Keratinocyte (primary cell): ENCODE measurements at regions not wholly inside any gene's neighbourhood (a gene's known extent, or its start where the extent isn't known, plus 50 kb on each side); places are given as distances from the start of the nearest gene placed in this dataset.

Experiments used
- EZH2 ChIP-seq: IDR thresholded peaks from one replicate; pipeline ENCODE4 v1.6.1; 2012; ENCODE audit warnings: inconsistent platforms, mild to moderate bottlenecking, low read length, moderate library complexity
- TF ChIP-seq, protein P1 (sequence below), 3 experiments: IDR thresholded peaks in 1 of 3; conservative IDR thresholded peaks in 1 of 3; optimal IDR thresholded peaks in 1 of 3; 2 replicates in 2 of 3; 3 replicates in 1 of 3; pipeline versions ENCODE3 to v1.5.1; 2011; ENCODE audit warnings: low read length in 3 of 3, mild to moderate bottlenecking in 3 of 3, moderate library complexity in 2 of 3, control low read depth in 1 of 3, inconsistent platforms in 1 of 3; ENCODE audit not compliant: insufficient read depth in 2 of 3; ENCODE audit errors: extremely low read depth in 1 of 3

DNA sequence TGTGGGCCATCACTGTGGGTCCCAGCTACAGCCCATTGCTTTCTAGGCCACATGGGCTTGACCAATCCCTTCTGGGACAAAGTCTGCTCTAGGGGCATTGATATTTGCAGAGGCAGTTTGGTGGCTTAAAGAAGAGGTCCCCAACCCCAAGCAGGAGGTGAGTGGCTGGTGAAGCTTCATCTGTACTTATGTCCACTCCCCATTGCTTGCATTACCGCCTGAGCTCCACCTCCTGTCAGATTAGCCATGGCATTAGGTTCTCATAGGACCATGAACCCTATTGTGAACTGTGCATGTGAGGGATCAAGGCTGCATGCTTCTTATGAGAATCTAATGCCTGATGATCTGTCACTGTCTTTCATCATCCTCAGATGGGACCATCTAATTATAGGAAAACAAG lies 54.4 kb upstream of the CADM1 start:
- TF ChIP-seq, protein P1, sequence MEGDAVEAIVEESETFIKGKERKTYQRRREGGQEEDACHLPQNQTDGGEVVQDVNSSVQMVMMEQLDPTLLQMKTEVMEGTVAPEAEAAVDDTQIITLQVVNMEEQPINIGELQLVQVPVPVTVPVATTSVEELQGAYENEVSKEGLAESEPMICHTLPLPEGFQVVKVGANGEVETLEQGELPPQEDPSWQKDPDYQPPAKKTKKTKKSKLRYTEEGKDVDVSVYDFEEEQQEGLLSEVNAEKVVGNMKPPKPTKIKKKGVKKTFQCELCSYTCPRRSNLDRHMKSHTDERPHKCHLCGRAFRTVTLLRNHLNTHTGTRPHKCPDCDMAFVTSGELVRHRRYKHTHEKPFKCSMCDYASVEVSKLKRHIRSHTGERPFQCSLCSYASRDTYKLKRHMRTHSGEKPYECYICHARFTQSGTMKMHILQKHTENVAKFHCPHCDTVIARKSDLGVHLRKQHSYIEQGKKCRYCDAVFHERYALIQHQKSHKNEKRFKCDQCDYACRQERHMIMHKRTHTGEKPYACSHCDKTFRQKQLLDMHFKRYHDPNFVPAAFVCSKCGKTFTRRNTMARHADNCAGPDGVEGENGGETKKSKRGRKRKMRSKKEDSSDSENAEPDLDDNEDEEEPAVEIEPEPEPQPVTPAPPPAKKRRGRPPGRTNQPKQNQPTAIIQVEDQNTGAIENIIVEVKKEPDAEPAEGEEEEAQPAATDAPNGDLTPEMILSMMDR (optimal IDR thresholded peaks at IDR 0.05 in 1 of 3, IDR thresholded peaks at IDR 0.05 in 1 of 3, conservative IDR thresholded peaks at IDR 0.05 in 1 of 3; ENCODE audit: extremely low read depth in 1 of 3, insufficient read depth in 2 of 3, low read length in 3 of 3) = no peak
- TF ChIP-seq EZH2 = no peak
